HG03571 (cell line): ENCODE measurements at regions not wholly inside any gene's neighbourhood (a gene's known extent, or its start where the extent isn't known, plus 50 kb on each side); places are given as distances from the start of the nearest gene placed in this dataset.

Experiments used
- ATAC-seq: cut with Tn5 transposase; IDR thresholded peaks from one replicate; pipeline ENCODE4 v1.9.1; 2021; ENCODE audit not compliant: unreplicated experiment

GRCh38 chr7:127447326-127447945 lies 54.9 kb upstream of the ZNF800 start:
- peak; percentile 100 for ATAC-seq

GRCh38 chr7:127446842-127447241 lies 54.3 kb upstream of the ZNF800 start:
- no peak for ATAC-seq
